GM23248 (cell line): ENCODE measurements at regions not wholly inside any gene's neighbourhood (a gene's known extent, or its start where the extent isn't known, plus 50 kb on each side); places are given as distances from the start of the nearest gene placed in this dataset.

Source experiments
- DNase-seq: peaks from one replicate; pipeline ENCODE4 v3.0.0-alpha.2; 2015
- H2AFZ ChIP-seq: fragments of 200-600 bp; sonication (generic); 2 replicates; pipeline ENCODE4 v1.6.1; 2016; ENCODE audit warnings: antibody characterized with exemption
- H3F3A ChIP-seq: fragments of 200-600 bp; sonication (generic); 2 replicates; pipeline ENCODE4 v1.6.1; 2016; ENCODE audit warnings: mild to moderate bottlenecking, antibody characterized with exemption, mixed run types; ENCODE audit not compliant: insufficient read depth
- H3K27ac ChIP-seq: fragments of 200-600 bp; sonication (generic); 2 replicates; pipeline ENCODE4 v1.5.1; 2016; ENCODE audit warnings: mild to moderate bottlenecking
- H3K27me3 ChIP-seq: fragments of 200-600 bp; sonication (generic); replicated peaks from 2 replicates; pipeline ENCODE4 v1.6.1; 2016; ENCODE audit warnings: mild to moderate bottlenecking; ENCODE audit not compliant: insufficient read depth
- H3K36me3 ChIP-seq: fragments of 200-600 bp; sonication (generic); 2 replicates; pipeline ENCODE4 v1.6.1; 2016; ENCODE audit warnings: low read depth, mild to moderate bottlenecking
- H3K4me1 ChIP-seq: fragments of 200-600 bp; sonication (generic); 2 replicates; pipeline ENCODE4 v1.6.1; 2016; ENCODE audit warnings: mild to moderate bottlenecking; ENCODE audit not compliant: insufficient read depth
- H3K4me2 ChIP-seq: fragments of 200-600 bp; sonication (generic); one replicate; pipeline ENCODE4 v1.6.1; 2016; ENCODE audit warnings: mild to moderate bottlenecking; ENCODE audit not compliant: unreplicated experiment
- H3K4me3 ChIP-seq: fragments of 200-600 bp; sonication (generic); 2 replicates; pipeline ENCODE4 v1.5.1; 2016; ENCODE audit warnings: mild to moderate bottlenecking
- H3K79me2 ChIP-seq: fragments of 200-600 bp; sonication (generic); 2 replicates; pipeline ENCODE4 v1.6.1; 2016; ENCODE audit warnings: mild to moderate bottlenecking; ENCODE audit not compliant: insufficient read depth
- H3K9ac ChIP-seq: fragments of 200-600 bp; sonication (generic); 2 replicates; pipeline ENCODE4 v1.6.1; 2016; ENCODE audit warnings: mild to moderate bottlenecking
- H3K9me2 ChIP-seq: fragments of 200-600 bp; sonication (generic); 2 replicates; pipeline ENCODE4 v1.6.1; 2016; ENCODE audit warnings: mixed run types, mild to moderate bottlenecking, moderate library complexity; ENCODE audit not compliant: insufficient read depth
- H3K9me3 ChIP-seq: fragments of 200-600 bp; sonication (generic); one replicate; pipeline ENCODE4 v1.6.1; 2017; ENCODE audit warnings: low read depth
- H4K20me1 ChIP-seq: fragments of 200-600 bp; sonication (generic); 2 replicates; pipeline ENCODE4 v1.6.0; 2016; ENCODE audit not compliant: insufficient read depth
- EZH2 ChIP-seq: fragments of 200-600 bp; sonication (generic); IDR thresholded peaks from 2 replicates; pipeline ENCODE4 v1.6.1; 2018; ENCODE audit warnings: antibody characterized with exemption, mild to moderate bottlenecking; ENCODE audit not compliant: insufficient read depth, poor library complexity, severe bottlenecking
- EZH2phosphoT487 ChIP-seq: fragments of 200-600 bp; sonication (generic); IDR thresholded peaks from 2 replicates; pipeline ENCODE4 v1.6.1; 2018; ENCODE audit warnings: antibody characterized with exemption, moderate library complexity, mild to moderate bottlenecking, low read depth; ENCODE audit not compliant: insufficient read depth
- WGBS, 2 experiments: methylation state at CpG; one replicate each; pipeline ENCODE4 v1.1.6; 2015 to 2017; ENCODE audit warnings: low lambda C conversion rate in 2 of 2, low coverage in 1 of 2; ENCODE audit errors: missing lambda C conversion rate in 2 of 2; 5-methylcytosine and 5-hydroxymethylcytosine counted together
- in situ Hi-C: fragments of 300-500 bp; cut with MboI; formaldehyde crosslinking; loops from 2 replicates; pipeline ENCODE4 v1.15.0; 2020

GRCh38 chr3:35380196-35380595, 259.1 kb upstream of the ARPP21 start:
- no peaks in the 10 kb centered on the region for H3F3A ChIP-seq
- no peak overlapping the region for H3K9ac ChIP-seq
- H3K4me1 ChIP-seq = no peaks in the 10 kb centered on the region
- DNase-seq = no peak
- H3K27ac ChIP-seq = no peak overlapping the region
- H3K9me3 ChIP-seq = no peaks in the 10 kb centered on the region
- WGBS, 2 experiments = 12 to 14% methylated on average over 1 of the region's 1 CpG
- no peaks in the 10 kb centered on the region for H3K9me2 ChIP-seq
- no peak for TF ChIP-seq EZH2phosphoT487
- TF ChIP-seq EZH2 = no peak
- no peak overlapping the region for H3K4me2 ChIP-seq
- in situ Hi-C loops = no loop called here
- no peak overlapping the region for H2AFZ ChIP-seq
- no peaks in the 10 kb centered on the region for H3K79me2 ChIP-seq
- H3K36me3 ChIP-seq = no peaks in the 10 kb centered on the region
- no peaks in the 10 kb centered on the region for H3K27me3 ChIP-seq
- H4K20me1 ChIP-seq = no peaks in the 10 kb centered on the region
- H3K4me3 ChIP-seq = no peak overlapping the region

DNA sequence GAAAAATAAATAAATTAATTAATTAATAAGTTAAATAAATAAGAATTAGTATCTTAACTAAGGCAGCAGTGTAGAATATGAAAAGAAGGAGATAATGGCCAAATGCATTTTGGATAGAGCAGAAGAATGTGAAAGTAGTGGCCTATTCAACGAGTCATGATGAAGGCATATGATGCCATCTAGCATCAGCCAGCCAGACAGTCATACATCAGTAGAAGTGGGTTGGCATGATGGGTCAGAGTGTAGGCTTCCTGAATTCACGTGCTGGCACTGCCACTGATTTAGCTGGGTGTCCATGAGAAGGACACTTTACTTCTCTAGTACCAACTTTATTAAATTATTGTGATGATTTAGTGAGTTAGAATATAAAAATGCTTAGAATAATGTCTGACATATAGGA, 256.1 kb upstream of the ARPP21 start:
- no peaks in the 10 kb centered on the region for H3K36me3 ChIP-seq
- no peaks in the 10 kb centered on the region for H4K20me1 ChIP-seq
- TF ChIP-seq EZH2phosphoT487 (no peak), EZH2 (no peak)
- H3K27ac ChIP-seq = no peak overlapping the region
- no peaks in the 10 kb centered on the region for H3K9me2 ChIP-seq
- no peak for DNase-seq
- no peak overlapping the region for H3K4me3 ChIP-seq
- WGBS, 2 experiments = 3 to 9% methylated on average over 2 of the region's 2 CpGs
- no peaks in the 10 kb centered on the region for H3K9me3 ChIP-seq
- no peaks in the 10 kb centered on the region for H3F3A ChIP-seq
- in situ Hi-C loops = no loop called here
- no peaks in the 10 kb centered on the region for H3K79me2 ChIP-seq
- no peak overlapping the region for H3K4me2 ChIP-seq
- no peaks in the 10 kb centered on the region for H3K27me3 ChIP-seq
- H3K4me1 ChIP-seq = no peaks in the 10 kb centered on the region
- no peak overlapping the region for H3K9ac ChIP-seq
- no peak overlapping the region for H2AFZ ChIP-seq

DNA sequence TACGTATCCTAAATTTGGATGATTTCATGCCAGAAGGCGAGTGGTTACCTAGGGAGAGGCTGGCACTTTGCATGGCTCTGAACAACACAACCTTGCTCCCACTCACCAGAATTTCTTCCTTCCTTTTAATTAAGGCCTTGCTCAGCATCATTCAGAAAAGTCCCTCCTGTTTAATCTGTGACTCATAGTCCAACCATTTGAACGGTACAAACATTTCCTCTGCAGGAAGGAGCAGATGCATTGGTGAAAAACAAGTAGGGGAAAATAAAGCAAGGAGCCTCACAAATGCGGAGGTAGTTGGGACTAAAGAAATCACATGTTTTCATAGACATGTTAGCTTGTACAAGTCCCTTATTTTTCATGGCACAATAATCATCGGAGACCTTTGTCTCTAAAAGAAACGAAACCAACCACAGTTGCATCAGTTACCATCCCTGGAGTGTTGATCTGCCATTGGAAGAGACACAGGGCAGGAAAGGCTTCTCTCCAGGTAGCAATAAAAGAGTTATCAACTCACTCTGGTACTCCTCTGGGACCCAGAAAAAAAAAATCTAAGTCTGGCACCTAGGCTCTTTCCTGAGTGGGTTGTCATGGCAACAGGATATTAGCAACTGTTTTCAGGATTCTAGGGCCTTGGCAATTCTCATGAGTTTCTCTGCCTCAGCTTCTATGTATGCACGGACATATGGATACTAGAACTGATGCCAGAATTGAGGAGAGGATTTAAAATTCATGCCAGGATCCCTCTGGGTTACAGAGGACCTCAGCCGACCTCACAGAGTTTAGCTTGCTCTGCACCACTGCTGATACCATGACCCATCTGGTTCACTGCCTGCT, 255.4 kb upstream of the ARPP21 start:
- Histone ChIP-seq H3K36me3 (no peaks in the 10 kb centered on the region), H4K20me1 (no peaks in the 10 kb centered on the region), H3F3A (no peaks in the 10 kb centered on the region), H3K9ac (no peak overlapping the region), H3K9me3 (no peaks in the 10 kb centered on the region), H3K4me3 (no peak overlapping the region), H3K27me3 (no peaks in the 10 kb centered on the region), H3K27ac (no peak overlapping the region), H3K4me2 (no peak overlapping the region), H3K9me2 (no peaks in the 10 kb centered on the region), H3K4me1 (no peaks in the 10 kb centered on the region), H3K79me2 (no peaks in the 10 kb centered on the region), H2AFZ (no peak overlapping the region)
- DNase-seq = no peak
- 22% methylated on average over 8 of the region's 8 CpGs for WGBS, 2 experiments
- in situ Hi-C loops = no loop called here
- TF ChIP-seq EZH2phosphoT487 (no peak), EZH2 (no peak)

- Histone ChIP-seq H3K4me1 (no peaks in the 10 kb centered on the region), H3K79me2 (no peaks in the 10 kb centered on the region), H3F3A (no peaks in the 10 kb centered on the region), H4K20me1 (no peaks in the 10 kb centered on the region), H3K9me2 (no peaks in the 10 kb centered on the region), H2AFZ (no peak overlapping the region), H3K27me3 (no peaks in the 10 kb centered on the region), H3K9me3 (peaks cover 3% of the 10 kb centered on the region), H3K4me3 (no peak overlapping the region), H3K27ac (no peak overlapping the region), H3K9ac (no peak overlapping the region), H3K4me2 (no peak overlapping the region), H3K36me3 (no peaks in the 10 kb centered on the region)
- in situ Hi-C loops = no loop called here
- TF ChIP-seq EZH2 = no peak
- TF ChIP-seq EZH2phosphoT487 = no peak
- no peak for DNase-seq
Observed at GRCh38 chr3:35385271-35385670, 254.1 kb upstream of the ARPP21 start.
